NCI-H1092 treated with DMSO at 0.1 percent for 48 hours (cell line): ENCODE measurements at regions not wholly inside any gene's neighbourhood (a gene's known extent, or its start where the extent isn't known, plus 50 kb on each side); places are given as distances from the start of the nearest gene placed in this dataset.

ENCODE experiments used
- DNase-seq: peaks from one replicate; lab custom pipeline; 2025; lab: John Stamatoyannopoulos, UW

- no peak for DNase-seq
Observed at GRCh38 chr11:104338186-104338585, 174.2 kb upstream of the PDGFD start.

- DNase-seq, result no peak
Observed at GRCh38 chr11:104337273-104337672, 173.3 kb upstream of the PDGFD start.

GRCh38 chr11:104333977-104334376 lies 170.0 kb upstream of the PDGFD start:
- DNase-seq, result no peak

- no peak for DNase-seq
Observed at GRCh38 chr11:104332110-104332509, 168.2 kb upstream of the PDGFD start.

- DNase-seq, result no peak
Observed at GRCh38 chr11:104329078-104329665, 165.2 kb upstream of the PDGFD start.

- DNase-seq, result no peak
Observed at GRCh38 chr11:104328512-104328907, 164.6 kb upstream of the PDGFD start.

- DNase-seq, result no peak
Observed at GRCh38 chr11:104327861-104328511, 164.0 kb upstream of the PDGFD start.

- DNase-seq, result no peak
Observed at GRCh38 chr11:104325093-104325492, 161.1 kb upstream of the PDGFD start.

- no peak for DNase-seq
Observed at GRCh38 chr11:104324276-104324675, 160.3 kb upstream of the PDGFD start.

- no peak for DNase-seq
Observed at GRCh38 chr11:104323841-104324240, 159.9 kb upstream of the PDGFD start.

- DNase-seq, result no peak
Observed at GRCh38 chr11:104322696-104323095, 158.7 kb upstream of the PDGFD start.

GRCh38 chr11:104320956-104321355 lies 157.0 kb upstream of the PDGFD start:
- no peak for DNase-seq

- DNase-seq, result no peak
Observed at GRCh38 chr11:104320097-104320496, 156.2 kb upstream of the PDGFD start.

- DNase-seq, result no peak
Observed at GRCh38 chr11:104319396-104319795, 155.4 kb upstream of the PDGFD start.

- DNase-seq, result no peak
Observed at GRCh38 chr11:104306862-104307474, 143.0 kb upstream of the PDGFD start.

GRCh38 chr11:104301776-104302175 lies 137.8 kb upstream of the PDGFD start:
- no peak for DNase-seq

- no peak for DNase-seq
Observed at GRCh38 chr11:104291646-104292045, 127.7 kb upstream of the PDGFD start.

GRCh38 chr11:104286129-104286528 lies 122.2 kb upstream of the PDGFD start:
- no peak for DNase-seq

GRCh38 chr11:104279587-104279986 lies 115.6 kb upstream of the PDGFD start:
- no peak for DNase-seq

- DNase-seq, result no peak
Observed at GRCh38 chr11:104275992-104276391, 112.0 kb upstream of the PDGFD start.

- DNase-seq, result no peak
Observed at GRCh38 chr11:104260456-104260855, 96.5 kb upstream of the PDGFD start.

- no peak for DNase-seq
Observed at GRCh38 chr11:104259121-104259610, 95.2 kb upstream of the PDGFD start.

- no peak for DNase-seq
Observed at GRCh38 chr11:104256525-104256924, 92.6 kb upstream of the PDGFD start.
